HG02798 (cell line): ENCODE measurements at regions not wholly inside any gene's neighbourhood (a gene's known extent, or its start where the extent isn't known, plus 50 kb on each side); places are given as distances from the start of the nearest gene placed in this dataset.

Experiments used
- ATAC-seq: cut with Tn5 transposase; IDR thresholded peaks from one replicate; pipeline ENCODE4 v1.9.1; 2021; ENCODE audit warnings: mild to moderate bottlenecking; ENCODE audit not compliant: unreplicated experiment, poor library complexity

- no peak for ATAC-seq
Observed at GRCh38 chr10:61319386-61320256, 133.6 kb downstream of the TMEM26 start.

- no peak for ATAC-seq
Observed at GRCh38 chr10:61318429-61318828, 134.8 kb downstream of the TMEM26 start.

- no peak for ATAC-seq
Observed at GRCh38 chr10:61317706-61318105, 135.5 kb downstream of the TMEM26 start.

- no peak for ATAC-seq
Observed at GRCh38 chr10:61316676-61317265, 136.4 kb downstream of the TMEM26 start.

GRCh38 chr10:61314273-61314672 is 138.9 kb downstream of the TMEM26 start:
- no peak for ATAC-seq

- no peak for ATAC-seq
Observed at GRCh38 chr10:61313460-61313859, 139.7 kb downstream of the TMEM26 start.

- ATAC-seq: no peak
Observed at GRCh38 chr10:61304746-61305145, 148.4 kb downstream of the TMEM26 start.

GRCh38 chr10:61302124-61302523 is 151.1 kb downstream of the TMEM26 start:
- ATAC-seq: no peak

GRCh38 chr10:61301575-61301974 is 151.6 kb downstream of the TMEM26 start:
- no peak for ATAC-seq

GRCh38 chr10:61299841-61300240 is 153.3 kb downstream of the TMEM26 start:
- no peak for ATAC-seq

- no peak for ATAC-seq
Observed at GRCh38 chr10:61299156-61299555, 154.0 kb downstream of the TMEM26 start.

- ATAC-seq: no peak
Observed at GRCh38 chr10:61298194-61298593, 155.0 kb downstream of the TMEM26 start.

- ATAC-seq: no peak
Observed at GRCh38 chr10:61296161-61296560, 157.0 kb downstream of the TMEM26 start.

- no peak for ATAC-seq
Observed at GRCh38 chr10:61294131-61294530, 159.1 kb downstream of the TMEM26 start.

GRCh38 chr10:61289813-61290212 is 163.4 kb downstream of the TMEM26 start:
- ATAC-seq: no peak

- peak; percentile 100 for ATAC-seq
Observed at GRCh38 chr10:61286686-61287085, 166.5 kb downstream of the TMEM26 start.

GRCh38 chr10:61285749-61286148 is 167.4 kb downstream of the TMEM26 start:
- no peak for ATAC-seq

- ATAC-seq: no peak
Observed at GRCh38 chr10:61284222-61284890, 168.8 kb downstream of the TMEM26 start.

- no peak for ATAC-seq
Observed at GRCh38 chr10:61283481-61284221, 169.5 kb downstream of the TMEM26 start.

- no peak for ATAC-seq
Observed at GRCh38 chr10:61283066-61283465, 170.1 kb downstream of the TMEM26 start.

- no peak for ATAC-seq
Observed at GRCh38 chr10:61280303-61280702, 172.9 kb downstream of the TMEM26 start.
